ENCODE measurements at regions not wholly inside any gene's neighbourhood (a gene's known extent, or its start where the extent isn't known, plus 50 kb on each side); places are given as distances from the start of the nearest gene placed in this dataset.

GRCh38 chr1:96488777-96489176 is 232.8 kb upstream of the PTBP2 start (continued):
- TF ChIP-seq CTCF (IDR thresholded peaks at IDR 0.05) (no peak), ELF1 (IDR thresholded peaks at IDR 0.05) (no peak), FOSL2 (IDR thresholded peaks at IDR 0.05; ENCODE audit: borderline replicate concordance, low read depth) (no peak), REST (IDR thresholded peaks at IDR 0.05; ENCODE audit: low read depth, low read length) (no peak), TCF12 (IDR thresholded peaks at IDR 0.05) (no peak)

GRCh38 chr1:96492236-96492635 is 229.3 kb upstream of the PTBP2 start:
- Histone ChIP-seq H3F3A (replicated peaks; ENCODE audit: insufficient read depth) (no peaks in the 10 kb centered on the region), H3K4me3 (ENCODE audit: low read depth in 2 of 2, low read length in 1 of 2) (no peak overlapping the region), H3K9me2 (no peaks in the 10 kb centered on the region), H3K9me3 (no peaks in the 10 kb centered on the region), H3K4me1 (ENCODE audit: control insufficient read depth in 1 of 2, insufficient read depth in 2 of 2, low read depth in 1 of 2, low read length in 1 of 2) (no peaks in the 10 kb centered on the region), H3K4me2 (no peak overlapping the region), H3K9ac (no peak overlapping the region), H3K27me3 (ENCODE audit: insufficient read depth) (no peaks in the 10 kb centered on the region), H4K20me1 (ENCODE audit: insufficient read depth) (no peaks in the 10 kb centered on the region), H3K79me2 (ENCODE audit: insufficient read depth) (no peaks in the 10 kb centered on the region), H3K36me3 (replicated peaks in 1 of 2; ENCODE audit: control insufficient read depth in 1 of 2, insufficient read depth in 2 of 2, low read length in 1 of 2) (no peaks in the 10 kb centered on the region), H2AFZ (ENCODE audit: low read depth) (no peak overlapping the region), H3K27ac (ENCODE audit: low read depth in 2 of 2, low read length in 1 of 2) (no peak overlapping the region)
- no peak for DNase-seq
- CTCF ChIA-PET, result interaction anchor here (0.8 kb wide), 1 partner anchor 12 kb away, joined by 3 read pairs; no protein-coding TSS in a partner anchor
- WGBS (ENCODE audit: low lambda C conversion rate), result 59% methylated on average over 4 of the region's 4 CpGs
- POLR2A ChIA-PET, result no interaction called here
- TF ChIP-seq NRF1 (IDR thresholded peaks at IDR 0.05; ENCODE audit: low read depth, low read length), result no peak
- no peak for TF ChIP-seq TEAD4 (IDR thresholded peaks at IDR 0.05; ENCODE audit: borderline replicate concordance, insufficient read depth)
- TF ChIP-seq JUND (IDR thresholded peaks at IDR 0.05), result no peak
- TF ChIP-seq EZH2phosphoT487 (IDR thresholded peaks at IDR 0.05; ENCODE audit: borderline replicate concordance, low read depth), result no peak
- no peak for TF ChIP-seq TCF12 (IDR thresholded peaks at IDR 0.05)
- TF ChIP-seq USF2 (IDR thresholded peaks at IDR 0.05; ENCODE audit: borderline replicate concordance, low read depth, low read length), result no peak
- no peak for TF ChIP-seq MEF2A (IDR thresholded peaks at IDR 0.05; ENCODE audit: borderline replicate concordance, low read depth)
- TF ChIP-seq USF1 (IDR thresholded peaks at IDR 0.05; ENCODE audit: borderline replicate concordance, low read depth), result no peak
- TF ChIP-seq IRF3 (IDR thresholded peaks at IDR 0.05; ENCODE audit: low read depth, low read length), result no peak
- TF ChIP-seq FOXM1 (IDR thresholded peaks at IDR 0.05; ENCODE audit: low read depth), result no peak

All from SK-N-SH (cell line).